ENCODE measurements at regions not wholly inside any gene's neighbourhood (a gene's known extent, or its start where the extent isn't known, plus 50 kb on each side); places are given as distances from the start of the nearest gene placed in this dataset.
"Not testable (repeated sequence)": the region's sequence is repeated elsewhere in the genome, so short reads cannot be mapped to it uniquely, and the experiment has no call there.

- DNase-seq (ENCODE audit: insufficient read length, low spot score): no peak
- FAIRE-seq: no peak
Measured at GRCh38 chr22:47533961-47534803, 771.7 kb downstream of the TBC1D22A start.

GRCh38 chr22:47517062-47517461 lies 754.6 kb downstream of the TBC1D22A start:
- FAIRE-seq (no peak), DNase-seq (ENCODE audit: insufficient read length, low spot score) (no peak)

- FAIRE-seq (no peak), DNase-seq (ENCODE audit: insufficient read length, low spot score) (no peak)
Measured at GRCh38 chr22:47515384-47516125, 753.1 kb downstream of the TBC1D22A start.

- DNase-seq (ENCODE audit: insufficient read length, low spot score): no peak
- FAIRE-seq: peak; percentile 69
Measured at GRCh38 chr22:47512617-47513016, 750.2 kb downstream of the TBC1D22A start.

GRCh38 chr22:47504962-47505361 lies 742.5 kb downstream of the TBC1D22A start:
- FAIRE-seq (no peak), DNase-seq (ENCODE audit: insufficient read length, low spot score) (no peak)

GRCh38 chr22:47498969-47499495 lies 736.6 kb downstream of the TBC1D22A start:
- DNase-seq (ENCODE audit: insufficient read length, low spot score): no peak

GRCh38 chr22:47497666-47498065 lies 735.2 kb downstream of the TBC1D22A start:
- FAIRE-seq (no peak), DNase-seq (ENCODE audit: insufficient read length, low spot score) (no peak)

More at GRCh38 chr22:47498969-47499495, 736.6 kb downstream of the TBC1D22A start:
- no peak for FAIRE-seq

GRCh38 chr22:47495110-47495509 lies 732.7 kb downstream of the TBC1D22A start:
- no peak for DNase-seq (ENCODE audit: insufficient read length, low spot score)
- no peak for FAIRE-seq

- DNase-seq (ENCODE audit: insufficient read length, low spot score); FAIRE-seq: not testable (repeated sequence)
Measured at GRCh38 chr22:47488131-47488530, 725.7 kb downstream of the TBC1D22A start.

GRCh38 chr22:47486569-47487312 lies 724.3 kb downstream of the TBC1D22A start:
- FAIRE-seq: no peak
- DNase-seq (ENCODE audit: insufficient read length, low spot score): no peak

GRCh38 chr22:47484960-47485569 lies 722.6 kb downstream of the TBC1D22A start:
- no peak for FAIRE-seq

GRCh38 chr22:47476231-47476630 lies 713.8 kb downstream of the TBC1D22A start:
- DNase-seq (ENCODE audit: insufficient read length, low spot score): no peak
- FAIRE-seq: no peak

More at GRCh38 chr22:47484960-47485569, 722.6 kb downstream of the TBC1D22A start:
- DNase-seq (ENCODE audit: insufficient read length, low spot score): no peak

GRCh38 chr22:47474895-47475294 lies 712.4 kb downstream of the TBC1D22A start:
- DNase-seq (ENCODE audit: insufficient read length, low spot score) (no peak), FAIRE-seq (no peak)

GRCh38 chr22:47474464-47474863 lies 712.0 kb downstream of the TBC1D22A start:
- DNase-seq (ENCODE audit: insufficient read length, low spot score) (no peak), FAIRE-seq (no peak)

GRCh38 chr22:47472636-47473035 lies 710.2 kb downstream of the TBC1D22A start:
- no peak for FAIRE-seq
- no peak for DNase-seq (ENCODE audit: insufficient read length, low spot score)

GRCh38 chr22:47471406-47471805 lies 709.0 kb downstream of the TBC1D22A start:
- FAIRE-seq: no peak
- no peak for DNase-seq (ENCODE audit: insufficient read length, low spot score)

GRCh38 chr22:47465809-47466208 lies 703.4 kb downstream of the TBC1D22A start:
- FAIRE-seq: no peak
- no peak for DNase-seq (ENCODE audit: insufficient read length, low spot score)

- DNase-seq (ENCODE audit: insufficient read length, low spot score) (no peak), FAIRE-seq (no peak)
Measured at GRCh38 chr22:47465222-47465621, 702.8 kb downstream of the TBC1D22A start.

GRCh38 chr22:47463220-47463619 lies 700.8 kb downstream of the TBC1D22A start:
- no peak for DNase-seq (ENCODE audit: insufficient read length, low spot score)
- no peak for FAIRE-seq

- FAIRE-seq (no peak), DNase-seq (ENCODE audit: insufficient read length, low spot score) (no peak)
Measured at GRCh38 chr22:47460861-47461260, 698.4 kb downstream of the TBC1D22A start.

All from HTR-8/SVneo (cell line).